WTC11 (cell line): ENCODE measurements at regions not wholly inside any gene's neighbourhood (a gene's known extent, or its start where the extent isn't known, plus 50 kb on each side); places are given as distances from the start of the nearest gene placed in this dataset.

Source experiments
- ATF6 ChIP-seq: sonication (generic); formaldehyde crosslinking; IDR thresholded peaks from 2 replicates; pipeline ENCODE4 v1.8.1; 2023; ENCODE audit warnings: mild to moderate bottlenecking, missing genetic modification reagents
- FOXP4 ChIP-seq: sonication (generic); formaldehyde crosslinking; IDR thresholded peaks from 2 replicates; pipeline ENCODE4 v1.8.0; 2022; ENCODE audit warnings: mild to moderate bottlenecking, missing genetic modification reagents
- GABPB1 ChIP-seq: sonication (generic); formaldehyde crosslinking; IDR thresholded peaks from 2 replicates; pipeline ENCODE4 v1.8.1; 2023; ENCODE audit warnings: mild to moderate bottlenecking, missing genetic modification reagents
- NFYB ChIP-seq: sonication (generic); formaldehyde crosslinking; conservative IDR thresholded peaks from 2 replicates; pipeline ENCODE4 v1.8.0; 2022; ENCODE audit warnings: low read depth, missing genetic modification reagents
- NR2C2 ChIP-seq: sonication (generic); formaldehyde crosslinking; IDR thresholded peaks from 2 replicates; pipeline ENCODE4 v1.8.0; 2022; ENCODE audit warnings: mild to moderate bottlenecking, missing genetic modification reagents
- TP53 ChIP-seq: sonication (generic); formaldehyde crosslinking; IDR thresholded peaks from 2 replicates; pipeline ENCODE4 v1.8.1; 2023; ENCODE audit warnings: mild to moderate bottlenecking, missing genetic modification reagents
- ZSCAN18 ChIP-seq: fragments of 250-450 bp; sonication (Bioruptor Pico); IDR thresholded peaks from 2 replicates; pipeline ENCODE4 v2.1.2; 2022; ENCODE audit warnings: mild to moderate bottlenecking, moderate library complexity
- TF ChIP-seq, protein P1 (sequence below): fragments of 200-600 bp; IDR thresholded peaks from 2 replicates; pipeline ENCODE4 v1.8.0; 2022; ENCODE audit warnings: antibody characterized with exemption
- TF ChIP-seq, protein P2 (sequence below): sonication (generic); formaldehyde crosslinking; IDR thresholded peaks from 2 replicates; pipeline ENCODE4 v1.8.1; 2022; ENCODE audit warnings: mild to moderate bottlenecking, missing genetic modification reagents, moderate library complexity, borderline replicate concordance
- TF ChIP-seq, protein P3 (sequence below): sonication (generic); formaldehyde crosslinking; IDR thresholded peaks from 2 replicates; pipeline ENCODE4 v1.8.0; 2022; ENCODE audit warnings: mild to moderate bottlenecking, missing genetic modification reagents
- TF ChIP-seq, protein P4 (sequence below): sonication (generic); formaldehyde crosslinking; IDR thresholded peaks from 2 replicates; pipeline ENCODE4 v1.8.1; 2023; ENCODE audit warnings: mild to moderate bottlenecking, missing genetic modification reagents, moderate library complexity

- TF ChIP-seq TP53 (CRISPR knock-in tag), result no peak
- TF ChIP-seq NR2C2 (CRISPR knock-in tag), result no peak
- TF ChIP-seq, protein P1, sequence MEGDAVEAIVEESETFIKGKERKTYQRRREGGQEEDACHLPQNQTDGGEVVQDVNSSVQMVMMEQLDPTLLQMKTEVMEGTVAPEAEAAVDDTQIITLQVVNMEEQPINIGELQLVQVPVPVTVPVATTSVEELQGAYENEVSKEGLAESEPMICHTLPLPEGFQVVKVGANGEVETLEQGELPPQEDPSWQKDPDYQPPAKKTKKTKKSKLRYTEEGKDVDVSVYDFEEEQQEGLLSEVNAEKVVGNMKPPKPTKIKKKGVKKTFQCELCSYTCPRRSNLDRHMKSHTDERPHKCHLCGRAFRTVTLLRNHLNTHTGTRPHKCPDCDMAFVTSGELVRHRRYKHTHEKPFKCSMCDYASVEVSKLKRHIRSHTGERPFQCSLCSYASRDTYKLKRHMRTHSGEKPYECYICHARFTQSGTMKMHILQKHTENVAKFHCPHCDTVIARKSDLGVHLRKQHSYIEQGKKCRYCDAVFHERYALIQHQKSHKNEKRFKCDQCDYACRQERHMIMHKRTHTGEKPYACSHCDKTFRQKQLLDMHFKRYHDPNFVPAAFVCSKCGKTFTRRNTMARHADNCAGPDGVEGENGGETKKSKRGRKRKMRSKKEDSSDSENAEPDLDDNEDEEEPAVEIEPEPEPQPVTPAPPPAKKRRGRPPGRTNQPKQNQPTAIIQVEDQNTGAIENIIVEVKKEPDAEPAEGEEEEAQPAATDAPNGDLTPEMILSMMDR, result no peak
- TF ChIP-seq, protein P2, sequence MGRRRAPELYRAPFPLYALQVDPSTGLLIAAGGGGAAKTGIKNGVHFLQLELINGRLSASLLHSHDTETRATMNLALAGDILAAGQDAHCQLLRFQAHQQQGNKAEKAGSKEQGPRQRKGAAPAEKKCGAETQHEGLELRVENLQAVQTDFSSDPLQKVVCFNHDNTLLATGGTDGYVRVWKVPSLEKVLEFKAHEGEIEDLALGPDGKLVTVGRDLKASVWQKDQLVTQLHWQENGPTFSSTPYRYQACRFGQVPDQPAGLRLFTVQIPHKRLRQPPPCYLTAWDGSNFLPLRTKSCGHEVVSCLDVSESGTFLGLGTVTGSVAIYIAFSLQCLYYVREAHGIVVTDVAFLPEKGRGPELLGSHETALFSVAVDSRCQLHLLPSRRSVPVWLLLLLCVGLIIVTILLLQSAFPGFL (CRISPR knock-in tag), result no peak
- TF ChIP-seq, protein P3, sequence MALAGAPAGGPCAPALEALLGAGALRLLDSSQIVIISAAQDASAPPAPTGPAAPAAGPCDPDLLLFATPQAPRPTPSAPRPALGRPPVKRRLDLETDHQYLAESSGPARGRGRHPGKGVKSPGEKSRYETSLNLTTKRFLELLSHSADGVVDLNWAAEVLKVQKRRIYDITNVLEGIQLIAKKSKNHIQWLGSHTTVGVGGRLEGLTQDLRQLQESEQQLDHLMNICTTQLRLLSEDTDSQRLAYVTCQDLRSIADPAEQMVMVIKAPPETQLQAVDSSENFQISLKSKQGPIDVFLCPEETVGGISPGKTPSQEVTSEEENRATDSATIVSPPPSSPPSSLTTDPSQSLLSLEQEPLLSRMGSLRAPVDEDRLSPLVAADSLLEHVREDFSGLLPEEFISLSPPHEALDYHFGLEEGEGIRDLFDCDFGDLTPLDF, result no peak
- TF ChIP-seq ZSCAN18 (CRISPR knock-in tag), result no peak
- no peak for TF ChIP-seq GABPB1 (CRISPR knock-in tag)
- no peak for TF ChIP-seq FOXP4 (CRISPR knock-in tag)
- no peak for TF ChIP-seq NFYB (CRISPR knock-in tag)
- TF ChIP-seq, protein P4, sequence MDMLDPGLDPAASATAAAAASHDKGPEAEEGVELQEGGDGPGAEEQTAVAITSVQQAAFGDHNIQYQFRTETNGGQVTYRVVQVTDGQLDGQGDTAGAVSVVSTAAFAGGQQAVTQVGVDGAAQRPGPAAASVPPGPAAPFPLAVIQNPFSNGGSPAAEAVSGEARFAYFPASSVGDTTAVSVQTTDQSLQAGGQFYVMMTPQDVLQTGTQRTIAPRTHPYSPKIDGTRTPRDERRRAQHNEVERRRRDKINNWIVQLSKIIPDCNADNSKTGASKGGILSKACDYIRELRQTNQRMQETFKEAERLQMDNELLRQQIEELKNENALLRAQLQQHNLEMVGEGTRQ (CRISPR knock-in tag), result no peak
- no peak for TF ChIP-seq ATF6 (CRISPR knock-in tag)
These were observed 1575.3 kb upstream of the AGA start for GRCh38 chr4:179017581-179017980.
